Heart left ventricle (tissue), 16 donors: ENCODE measurements at regions not wholly inside any gene's neighbourhood (a gene's known extent, or its start where the extent isn't known, plus 50 kb on each side); places are given as distances from the start of the nearest gene placed in this dataset.
"Not testable (repeated sequence)": the region's sequence is repeated elsewhere in the genome, so short reads cannot be mapped to it uniquely, and the experiment has no call there.

Experiments used
- ATAC-seq, 4 donors: fragments of 200-7000 bp; cut with Tn5 transposase; one replicate each; pipeline ENCODE4 v1.9.1; 2020 to 2022; ENCODE audit warnings: moderate library complexity in 4 of 4, mild to moderate bottlenecking in 3 of 4, moderate number of reproducible peaks in 1 of 4
- DNase-seq, 5 donors: peaks; one replicate each; pipeline ENCODE4 v3.0.0-alpha.2; 2020
- H3K27ac ChIP-seq, 12 donors: fragments of 200-600 bp; sonication (generic) in 4 of 12; one replicate each; pipeline versions ENCODE4 v1.5.0 to v1.8.0; 2016 to 2022; ENCODE audit warnings: mild to moderate bottlenecking in 2 of 12
- H3K27me3 ChIP-seq, 9 donors: fragments of 200-600 bp; sonication (generic) in 2 of 9; one replicate each; pipeline versions ENCODE4 v1.5.1 to v1.8.0; 2016 to 2022; ENCODE audit warnings: mild to moderate bottlenecking in 3 of 9
- H3K36me3 ChIP-seq, 9 donors: fragments of 200-600 bp; sonication (generic) in 2 of 9; one replicate each; pipeline versions ENCODE4 v1.5.0 to v1.8.0; 2018 to 2022; ENCODE audit warnings: mild to moderate bottlenecking in 2 of 9
- H3K4me1 ChIP-seq, 12 donors: fragments of 200-600 bp; sonication (generic) in 4 of 12; one replicate each; pipeline versions ENCODE4 v1.5.0 to v1.8.0; 2016 to 2022; ENCODE audit warnings: mild to moderate bottlenecking in 3 of 12
- H3K4me3 ChIP-seq, 12 donors: fragments of 200-600 bp; sonication (generic) in 4 of 12; one replicate each; pipeline versions ENCODE4 v1.5.0 to v1.8.0; 2017 to 2022; ENCODE audit warnings: mild to moderate bottlenecking in 9 of 12, moderate library complexity in 4 of 12
- H3K9me3 ChIP-seq, 12 donors: fragments of 200-600 bp; sonication (generic) in 4 of 12; one replicate each; pipeline versions ENCODE4 v1.5.0 to v1.8.0; 2016 to 2022; ENCODE audit warnings: mild to moderate bottlenecking in 1 of 12
- CTCF ChIP-seq, 12 donors: fragments of 200-600 bp; sonication (generic) in 4 of 12; IDR thresholded peaks; one replicate each; pipeline versions ENCODE4 v1.5.0 to v1.8.0; 2018 to 2022; ENCODE audit warnings: antibody characterized with exemption in 12 of 12, mild to moderate bottlenecking in 5 of 12
- POLR2A ChIP-seq, 2 donors: fragments of 450-650 bp; IDR thresholded peaks; one replicate each; pipeline ENCODE4 v1.6.1; 2017; ENCODE audit warnings: antibody characterized with exemption in 2 of 2, mild to moderate bottlenecking in 2 of 2, moderate library complexity in 2 of 2
- WGBS, 4 donors: extraction: QIAGEN DNeasy Blood & Tissue Kit in 2 of 4; methylation state at CpG; one replicate each; pipeline versions ENCODE4 v1.1.5 to v1.1.7; 2013 to 2018; 5-methylcytosine and 5-hydroxymethylcytosine counted together
- intact Hi-C, 10 donors: fragments of 100-400 bp; cut with DNase I; formaldehyde crosslinking; loops; one replicate each; pipeline versions ENCODE4 v1.11.1 to v1.14.2; 2022
- donor health status: ischemic (EF 13 %, LVEDD 7.1; RV severe dilation, severe dysfunction).
- donor health status: healthy with polysubstance abuse.
- donor health status: DM: no; HTN: yes; CAD: no.
- donor health status: DM: no; HTN: no; CAD: no.
- donor health status: ischemic (EF 25% LVEDD 6.9; RV normal size, moderate dysfunction).
- donor health status: ischemic (EF 25% LVEDD 5.7; RV mildly dilated, moderate dysfunction).
- donor health status: healthy.
- donor health status: DM: yes; HTN: yes; CAD: no.
- donor health status: ischemic (EF 35%, LVEDD 5.7; RV mildly dilated, moderate dysfunction).
- donor health status: nonischemic (EF 11% LVEDD 7.7; RV severe dilation, severe dysfunction).
- donor health status: DM: yes; HTN: yes; CAD: no.
- donor health status: PGD.
- donor health status: ischemic (EF 29% LVEDD 5.4; RV normal size, mild dysfunction).
- donor health status: nonischemic (EF 23%, LVEDD 6.1; RV moderate dilation, normal function).

GRCh38 chr6:131460614-131461000 lies 112.4 kb upstream of the ARG1 start:
- WGBS, 4 donors = 45 to 58% (median 47%) methylated on average over 6 of the region's 6 CpGs
- DNase-seq = no peak

GRCh38 chr6:131469130-131469529 lies 103.9 kb upstream of the ARG1 start:
- intact Hi-C loops = no loop called here
- Histone ChIP-seq H3K9me3 (peaks cover 0 to 5% (median 0%) of the 10 kb centered on the region in 12 donors), H3K36me3 (no peaks in the 10 kb centered on the region), H3K27me3 (no peaks in the 10 kb centered on the region), H3K4me3 (no peak overlapping the region), H3K27ac (no peak overlapping the region), H3K4me1 (no peaks in the 10 kb centered on the region)
- ATAC-seq (no peak), DNase-seq (no peak)
- WGBS, 4 donors = 67 to 86% (median 81%) methylated on average over 2 of the region's 2 CpGs
- no peak for TF ChIP-seq POLR2A (IDR thresholded peaks at IDR 0.05)
- TF ChIP-seq CTCF (IDR thresholded peaks at IDR 0.05) = no peak

More at GRCh38 chr6:131460614-131461000, 112.4 kb upstream of the ARG1 start:
- Histone ChIP-seq H3K4me1 (peaks cover 0 to 4% (median 0%) of the 10 kb centered on the region in 12 donors), H3K27me3 (no peaks in the 10 kb centered on the region), H3K36me3 (no peaks in the 10 kb centered on the region), H3K4me3 (no peak overlapping the region), H3K9me3 (no peaks in the 10 kb centered on the region), H3K27ac (no peak overlapping the region)
- intact Hi-C loops = no loop called here
- TF ChIP-seq POLR2A (IDR thresholded peaks at IDR 0.05) (no peak), CTCF (IDR thresholded peaks at IDR 0.05) (no peak)
- no peak for ATAC-seq

- WGBS, 4 donors = 52 to 67% (median 56%) methylated on average over 3 of the region's 3 CpGs
- no peaks in the 10 kb centered on the region for H3K27me3 ChIP-seq
- DNase-seq (no peak), ATAC-seq (no peak)
- no peak overlapping the region for H3K4me3 ChIP-seq
- TF ChIP-seq CTCF (IDR thresholded peaks at IDR 0.05) (no peak), POLR2A (IDR thresholded peaks at IDR 0.05) (no peak)
- intact Hi-C loops = no loop called here
- H3K27ac ChIP-seq = no peak overlapping the region
- H3K36me3 ChIP-seq = no peaks in the 10 kb centered on the region
- H3K9me3 ChIP-seq = peaks cover 0 to 19% (median 7%) of the 10 kb centered on the region in 12 donors
- H3K4me1 ChIP-seq = no peaks in the 10 kb centered on the region
Measured at GRCh38 chr6:131470534-131470933, 102.5 kb upstream of the ARG1 start.

GRCh38 chr6:131471331-131471730 lies 101.7 kb upstream of the ARG1 start:
- TF ChIP-seq CTCF (IDR thresholded peaks at IDR 0.05) (no peak), POLR2A (IDR thresholded peaks at IDR 0.05) (no peak)
- no peak for DNase-seq
- no peak overlapping the region for H3K27ac ChIP-seq
- H3K4me1 ChIP-seq = no peaks in the 10 kb centered on the region
- peaks cover 0 to 26% (median 8%) of the 10 kb centered on the region in 12 donors for H3K9me3 ChIP-seq
- no peak overlapping the region for H3K4me3 ChIP-seq
- no peaks in the 10 kb centered on the region for H3K27me3 ChIP-seq
- no peaks in the 10 kb centered on the region for H3K36me3 ChIP-seq
- WGBS, 4 donors = 82 to 84% (median 84%) methylated on average over 3 of the region's 3 CpGs
- ATAC-seq = no peak
- intact Hi-C loops = no loop called here

GRCh38 chr6:131473303-131473702 lies 99.7 kb upstream of the ARG1 start:
- H3K27ac ChIP-seq, H3K4me3 ChIP-seq, DNase-seq, ATAC-seq, H3K27me3 ChIP-seq, H3K36me3 ChIP-seq, H3K4me1 ChIP-seq, intact Hi-C loops: not testable (repeated sequence)
- peaks cover 0 to 29% (median 8%) of the 10 kb centered on the region in 12 donors for H3K9me3 ChIP-seq
